A673 (cell line): ENCODE measurements at regions not wholly inside any gene's neighbourhood (a gene's known extent, or its start where the extent isn't known, plus 50 kb on each side); places are given as distances from the start of the nearest gene placed in this dataset.

Experiments
- BruUV-seq: library from RNA; stranded (reverse); fragments of 400-500 nt; replicated peaks from 2 replicates; lab custom pipeline; 2021; lab: Mats Ljungman, UMichigan
- CTCF ChIA-PET: fragments of 300-600 bp; sonication (Branson Sonifier 250); formaldehyde crosslinking; loops from one replicate; lab custom pipeline; 2022; ENCODE audit warnings: antibody characterized with exemption; lab: Charles Lee
- POLR2A ChIA-PET: fragments of 300-600 bp; sonication (Branson Sonifier 250); formaldehyde crosslinking; loops from one replicate; lab custom pipeline; 2022; ENCODE audit warnings: antibody characterized with exemption; ENCODE audit not compliant: low non-redundant PET; lab: Charles Lee
- DNase-seq: peaks from one replicate; pipeline ENCODE4 v3.0.0-alpha.2; 2015; ENCODE audit warnings: low spot score
- H3K27ac ChIP-seq: fragments of 200-600 bp; sonication (generic); 2 replicates; pipeline ENCODE4 v1.5.1; 2016; ENCODE audit warnings: mixed run types, low read depth, mild to moderate bottlenecking, mixed read lengths, antibody characterized with exemption, low read length; ENCODE audit not compliant: poor library complexity, severe bottlenecking
- H3K27me3 ChIP-seq: fragments of 200-600 bp; sonication (generic); replicated peaks from 2 replicates; pipeline ENCODE4 v1.6.1; 2017; ENCODE audit warnings: mixed run types, low read depth, mild to moderate bottlenecking, mixed read lengths, antibody characterized with exemption, low read length; ENCODE audit not compliant: insufficient read depth, poor library complexity
- H3K36me3 ChIP-seq: fragments of 200-600 bp; sonication (generic); 2 replicates; pipeline ENCODE4 v1.6.1; 2016; ENCODE audit warnings: mixed run types, mild to moderate bottlenecking, mixed read lengths, antibody characterized with exemption, low read length; ENCODE audit not compliant: insufficient read depth, poor library complexity, severe bottlenecking
- H3K4me1 ChIP-seq: fragments of 200-600 bp; sonication (generic); 2 replicates; pipeline ENCODE4 v1.6.1; 2017; ENCODE audit warnings: mixed run types, mild to moderate bottlenecking, mixed read lengths, antibody characterized with exemption, low read length; ENCODE audit not compliant: insufficient read depth, poor library complexity, severe bottlenecking
- H3K4me3 ChIP-seq: fragments of 200-600 bp; sonication (generic); 2 replicates; pipeline ENCODE4 v1.5.1; 2016; ENCODE audit warnings: low read depth, mixed run types, mild to moderate bottlenecking, mixed read lengths, low read length; ENCODE audit not compliant: poor library complexity, severe bottlenecking
- H3K9me3 ChIP-seq: fragments of 200-600 bp; sonication (generic); 2 replicates; pipeline ENCODE4 v1.6.1; 2016; ENCODE audit warnings: mixed run types, low read depth, mild to moderate bottlenecking, mixed read lengths, antibody characterized with exemption, low read length; ENCODE audit not compliant: poor library complexity, severe bottlenecking
- CTCF ChIP-seq: fragments of 300-800, 200-600 bp; sonication (generic); conservative IDR thresholded peaks from 2 replicates; pipeline ENCODE4 v1.5.1; 2017; ENCODE audit warnings: low read depth, mild to moderate bottlenecking, antibody characterized with exemption, low read length, moderate library complexity, mixed read lengths
- EZH2 ChIP-seq: fragments of 200-600 bp; sonication (generic); IDR thresholded peaks from 2 replicates; pipeline ENCODE4 v1.6.1; 2017; ENCODE audit warnings: borderline replicate concordance, low read depth, mild to moderate bottlenecking, mixed read lengths, antibody characterized with exemption, low read length; ENCODE audit not compliant: poor library complexity, severe bottlenecking
- intact Hi-C: fragments of 100-400 bp; cut with micrococcal nuclease; formaldehyde crosslinking; loops from one replicate; pipeline ENCODE4 v1.10.0; 2022; ENCODE audit not compliant: unreplicated experiment

DNA sequence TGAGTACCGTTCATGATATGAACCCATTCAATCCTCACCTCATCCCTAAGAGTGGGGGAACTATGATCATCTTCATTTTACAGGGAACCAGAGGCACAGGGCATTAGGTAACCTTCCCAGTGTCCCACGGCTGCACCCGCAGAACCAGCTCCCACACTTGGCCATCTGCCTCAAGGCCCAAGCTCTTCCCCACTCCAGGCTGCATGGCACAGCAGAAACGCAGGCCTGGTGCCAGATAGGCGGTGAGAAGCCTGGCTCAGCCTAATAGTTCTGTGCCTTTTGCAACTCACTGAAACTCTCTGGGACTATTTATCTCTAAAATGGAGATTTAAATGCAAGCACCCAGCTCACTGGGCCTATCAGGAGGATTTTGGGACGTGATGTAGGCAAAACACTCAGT lies 90.8 kb upstream of the ZNF618 start:
- CTCF ChIA-PET: interaction anchor here (0.5 kb wide), 1 partner anchor 343 kb away, joined by 11 read pairs; no protein-coding TSS in a partner anchor
- BruUV-seq: no TSS peak
- Histone ChIP-seq H3K4me3 (no peak overlapping the region), H3K4me1 (peaks cover 3% of the 10 kb centered on the region), H3K9me3 (no peaks in the 10 kb centered on the region), H3K27me3 (no peaks in the 10 kb centered on the region), H3K36me3 (no peaks in the 10 kb centered on the region), H3K27ac (no peak overlapping the region)
- POLR2A ChIA-PET: no interaction called here
- intact Hi-C loops: no loop called here
- TF ChIP-seq CTCF (no peak), EZH2 (no peak)
- no peak for DNase-seq

GRCh38 chr9:113786071-113786470 lies 90.0 kb upstream of the ZNF618 start:
- no peaks in the 10 kb centered on the region for H3K27me3 ChIP-seq
- H3K36me3 ChIP-seq: no peaks in the 10 kb centered on the region
- no peak overlapping the region for H3K4me3 ChIP-seq
- ChIA-PET CTCF (no interaction called here), POLR2A (no interaction called here)
- peaks cover 3% of the 10 kb centered on the region for H3K4me1 ChIP-seq
- no peak overlapping the region for H3K27ac ChIP-seq
- no TSS peak for BruUV-seq
- TF ChIP-seq CTCF: no peak
- TF ChIP-seq EZH2: no peak
- intact Hi-C loops: no loop called here
- DNase-seq: no peak
- H3K9me3 ChIP-seq: no peaks in the 10 kb centered on the region

- no peaks in the 10 kb centered on the region for H3K36me3 ChIP-seq
- H3K4me1 ChIP-seq: peaks cover 3% of the 10 kb centered on the region
- intact Hi-C loops: no loop called here
- H3K27me3 ChIP-seq: no peaks in the 10 kb centered on the region
- no TSS peak for BruUV-seq
- ChIA-PET POLR2A (no interaction called here), CTCF (no interaction called here)
- H3K27ac ChIP-seq: no peak overlapping the region
- H3K9me3 ChIP-seq: no peaks in the 10 kb centered on the region
- TF ChIP-seq EZH2: no peak
- no peak for TF ChIP-seq CTCF
- DNase-seq: no peak
- no peak overlapping the region for H3K4me3 ChIP-seq
Measured at GRCh38 chr9:113787871-113788270, 88.2 kb upstream of the ZNF618 start.
